ENCODE measurements at regions not wholly inside any gene's neighbourhood (a gene's known extent, or its start where the extent isn't known, plus 50 kb on each side); places are given as distances from the start of the nearest gene placed in this dataset.

DNA sequence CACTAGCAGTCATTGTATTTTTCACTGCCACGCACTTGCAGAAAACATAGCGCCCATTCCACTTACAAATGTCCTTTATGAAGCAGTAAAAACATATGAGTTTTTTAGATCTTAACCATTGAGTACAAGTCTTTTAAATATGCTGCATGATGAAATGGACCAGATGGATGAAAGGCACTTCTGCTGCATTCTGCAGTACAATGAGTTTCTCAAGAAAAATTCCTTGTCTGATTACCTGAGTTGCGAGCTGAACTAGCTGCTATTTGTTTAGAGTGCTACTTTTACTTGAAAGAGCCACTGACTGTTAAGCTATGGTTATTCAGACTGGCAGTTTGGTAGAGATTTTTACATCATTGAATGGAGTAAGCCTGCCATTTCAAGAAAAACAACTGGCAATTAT, 825.5 kb upstream of the ACVR2A start:
- DNase-seq (ENCODE audit: low read depth): peak; percentile 34
- TF ChIP-seq, protein P1, sequence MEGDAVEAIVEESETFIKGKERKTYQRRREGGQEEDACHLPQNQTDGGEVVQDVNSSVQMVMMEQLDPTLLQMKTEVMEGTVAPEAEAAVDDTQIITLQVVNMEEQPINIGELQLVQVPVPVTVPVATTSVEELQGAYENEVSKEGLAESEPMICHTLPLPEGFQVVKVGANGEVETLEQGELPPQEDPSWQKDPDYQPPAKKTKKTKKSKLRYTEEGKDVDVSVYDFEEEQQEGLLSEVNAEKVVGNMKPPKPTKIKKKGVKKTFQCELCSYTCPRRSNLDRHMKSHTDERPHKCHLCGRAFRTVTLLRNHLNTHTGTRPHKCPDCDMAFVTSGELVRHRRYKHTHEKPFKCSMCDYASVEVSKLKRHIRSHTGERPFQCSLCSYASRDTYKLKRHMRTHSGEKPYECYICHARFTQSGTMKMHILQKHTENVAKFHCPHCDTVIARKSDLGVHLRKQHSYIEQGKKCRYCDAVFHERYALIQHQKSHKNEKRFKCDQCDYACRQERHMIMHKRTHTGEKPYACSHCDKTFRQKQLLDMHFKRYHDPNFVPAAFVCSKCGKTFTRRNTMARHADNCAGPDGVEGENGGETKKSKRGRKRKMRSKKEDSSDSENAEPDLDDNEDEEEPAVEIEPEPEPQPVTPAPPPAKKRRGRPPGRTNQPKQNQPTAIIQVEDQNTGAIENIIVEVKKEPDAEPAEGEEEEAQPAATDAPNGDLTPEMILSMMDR (IDR thresholded peaks at IDR 0.05; ENCODE audit: insufficient read depth, low read depth, low read length): no peak
- no peak overlapping the region for H3K4me3 ChIP-seq (ENCODE audit: low read depth, low read length)

DNA sequence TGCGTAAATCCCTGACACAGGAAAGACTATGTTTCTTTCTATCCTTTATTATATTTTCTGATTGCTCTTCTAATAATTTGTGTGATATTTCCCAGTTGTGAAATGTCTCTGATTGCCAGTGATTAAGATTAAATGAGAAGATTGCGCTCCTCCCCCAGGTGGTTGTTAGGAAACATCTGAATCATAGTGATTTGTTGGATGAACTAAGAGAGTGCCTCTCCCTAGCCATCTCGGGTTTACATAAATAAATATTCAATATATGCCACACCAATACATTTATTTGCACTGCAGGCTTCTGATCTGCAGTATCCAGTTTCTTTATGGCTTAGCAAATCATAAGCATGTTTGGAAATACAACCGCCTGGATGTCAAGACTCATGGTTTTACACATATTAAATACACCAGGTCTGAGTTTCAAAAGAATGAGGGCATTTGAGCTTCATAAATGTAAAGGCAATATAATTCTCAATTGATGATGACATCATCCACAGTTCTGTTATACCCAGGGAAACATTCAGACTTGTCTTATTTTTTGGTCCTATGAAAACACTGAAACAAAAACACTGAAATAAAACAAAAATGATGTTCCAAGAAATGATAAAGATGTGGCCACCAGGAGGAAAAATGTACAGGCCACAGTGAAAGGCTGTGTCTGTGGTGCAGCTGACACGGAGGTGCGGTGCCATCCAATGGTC, 826.7 kb upstream of the ACVR2A start:
- H3K4me3 ChIP-seq (ENCODE audit: low read depth, low read length): no peak overlapping the region
- TF ChIP-seq, protein P1 (IDR thresholded peaks at IDR 0.05; ENCODE audit: insufficient read depth, low read depth, low read length): no peak
- peak; percentile 27 for DNase-seq (ENCODE audit: low read depth)

DNA sequence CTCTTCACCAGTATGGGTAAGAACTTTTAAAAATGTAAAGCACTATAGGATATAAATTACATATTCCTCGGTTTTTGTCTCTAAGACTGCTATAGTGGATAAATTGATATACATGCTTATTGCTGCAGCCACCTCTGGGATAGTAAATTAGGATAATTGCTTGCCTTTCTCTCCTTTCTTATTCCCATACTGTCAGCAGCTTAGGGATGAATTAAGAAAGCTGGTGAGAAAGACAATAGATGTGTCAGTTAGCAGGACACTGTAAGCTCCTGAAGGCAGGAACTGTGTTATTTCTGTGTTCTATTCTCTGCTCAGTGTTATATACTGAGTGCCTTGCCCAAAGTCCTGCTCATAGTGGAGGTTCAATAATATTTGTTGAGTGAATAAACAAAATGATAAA, 828.6 kb upstream of the ACVR2A start:
- TF ChIP-seq, protein P1 (IDR thresholded peaks at IDR 0.05; ENCODE audit: insufficient read depth, low read depth, low read length): no peak
- no peak for DNase-seq (ENCODE audit: low read depth)
- no peak overlapping the region for H3K4me3 ChIP-seq (ENCODE audit: low read depth, low read length)

DNA sequence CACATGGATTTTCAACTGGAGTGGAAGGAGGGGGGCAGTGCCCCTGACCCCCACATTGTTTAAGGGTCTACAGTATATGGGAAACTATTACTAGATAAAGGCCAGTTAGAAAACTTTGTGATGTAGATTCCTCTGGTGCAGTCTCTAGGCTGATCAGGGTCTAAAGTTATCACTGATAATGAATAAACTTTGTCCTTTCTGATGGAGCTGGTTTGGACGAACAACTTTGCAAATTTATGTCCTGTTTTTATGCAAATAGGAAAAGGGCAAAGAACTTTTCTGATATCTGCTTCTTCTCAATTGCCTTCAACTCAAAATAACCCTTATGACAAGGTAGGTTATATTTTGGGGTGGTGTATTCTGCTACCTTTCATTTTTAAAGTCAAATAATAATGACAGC, 829.2 kb upstream of the ACVR2A start:
- no peak for DNase-seq (ENCODE audit: low read depth)
- TF ChIP-seq, protein P1 (IDR thresholded peaks at IDR 0.05; ENCODE audit: insufficient read depth, low read depth, low read length): no peak
- no peak overlapping the region for H3K4me3 ChIP-seq (ENCODE audit: low read depth, low read length)

GRCh38 chr2:147013696-147014392, 831.0 kb upstream of the ACVR2A start:
- H3K4me3 ChIP-seq (ENCODE audit: low read depth, low read length): no peak overlapping the region
- DNase-seq (ENCODE audit: low read depth): no peak
- TF ChIP-seq, protein P1 (IDR thresholded peaks at IDR 0.05; ENCODE audit: insufficient read depth, low read depth, low read length): no peak

GRCh38 chr2:147008481-147008880, 836.3 kb upstream of the ACVR2A start:
- no peak overlapping the region for H3K4me3 ChIP-seq (ENCODE audit: low read depth, low read length)
- DNase-seq (ENCODE audit: low read depth): no peak
- TF ChIP-seq, protein P1 (IDR thresholded peaks at IDR 0.05; ENCODE audit: insufficient read depth, low read depth, low read length): no peak
